RKO (cell line): ENCODE measurements at regions not wholly inside any gene's neighbourhood (a gene's known extent, or its start where the extent isn't known, plus 50 kb on each side); places are given as distances from the start of the nearest gene placed in this dataset.

Experiments
- DNase-seq: peaks from one replicate; pipeline ENCODE4 v3.0.0-alpha.2; 2016; ENCODE audit warnings: low spot score

DNA sequence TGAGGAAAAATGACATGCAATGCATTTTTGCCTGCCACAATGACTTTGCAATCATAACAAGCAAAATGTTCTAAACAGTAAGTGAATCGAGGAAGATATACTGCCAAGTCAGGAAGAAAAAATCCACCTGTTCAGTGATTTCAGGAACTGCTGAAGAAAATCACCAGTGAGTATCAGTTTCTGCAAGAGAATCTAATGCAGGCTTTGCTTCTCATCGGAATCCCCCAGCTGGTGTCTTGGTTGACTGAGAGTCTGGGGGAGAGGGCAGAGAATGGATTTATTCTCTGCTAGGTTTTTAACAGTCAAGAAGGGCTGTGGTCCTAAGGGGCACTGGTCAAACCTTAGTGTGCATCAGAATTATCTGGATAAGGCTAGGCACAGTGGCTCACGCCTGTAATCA, 363.4 kb downstream of the CDH26 start:
- no peak for DNase-seq

DNA sequence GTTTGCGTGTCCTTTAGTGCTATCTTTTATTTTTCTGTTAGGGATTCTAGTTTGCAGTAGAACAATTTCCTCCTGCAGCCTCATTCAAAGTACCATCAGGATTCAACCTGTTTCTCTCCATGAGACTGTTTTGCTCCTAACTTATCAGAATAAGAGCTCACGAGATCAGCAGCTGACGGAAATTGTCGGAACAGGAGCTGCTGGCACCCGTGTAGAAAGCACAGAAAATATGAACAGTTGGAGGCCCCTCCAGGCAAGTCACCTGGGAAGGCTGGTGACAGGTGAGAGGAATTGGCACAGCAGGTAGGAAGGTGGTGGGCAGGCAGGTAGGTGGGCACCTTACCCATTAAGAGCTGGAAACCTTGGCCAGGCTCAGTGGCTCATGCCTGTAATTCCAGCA, 368.6 kb downstream of the CDH26 start:
- DNase-seq, result no peak

DNA sequence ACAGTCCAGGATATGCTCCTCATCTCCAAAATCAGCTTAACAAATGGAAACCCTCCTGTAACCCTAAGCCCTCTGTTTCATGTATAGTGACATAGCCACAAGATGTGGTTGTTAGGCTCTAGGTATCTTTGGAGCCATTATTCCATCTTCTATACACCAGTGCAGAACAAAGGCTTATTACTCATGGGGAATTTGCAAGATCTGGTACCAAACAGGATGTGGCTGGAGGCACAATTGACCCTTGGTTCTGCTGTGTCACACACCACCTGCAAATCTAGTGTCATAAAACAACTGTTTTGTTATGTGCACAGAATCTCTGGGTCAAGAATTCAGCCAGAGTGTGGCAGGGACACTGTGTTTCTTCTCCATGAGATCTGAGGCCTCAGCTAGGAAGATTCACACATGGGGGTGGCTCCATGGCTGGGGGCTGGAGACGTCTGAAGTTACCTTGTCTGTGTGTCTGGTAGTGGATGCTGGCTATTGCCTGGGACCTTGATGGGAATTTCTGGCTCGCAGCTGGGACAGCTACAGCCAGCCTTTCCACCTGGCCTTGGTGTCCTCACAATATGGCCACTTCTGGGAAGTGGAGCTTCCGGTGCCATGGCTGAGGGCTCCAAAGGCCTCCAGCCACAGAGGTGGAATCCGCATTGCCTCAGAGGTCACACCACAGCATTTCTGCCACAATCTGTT, 369.9 kb downstream of the CDH26 start:
- no peak for DNase-seq

DNA sequence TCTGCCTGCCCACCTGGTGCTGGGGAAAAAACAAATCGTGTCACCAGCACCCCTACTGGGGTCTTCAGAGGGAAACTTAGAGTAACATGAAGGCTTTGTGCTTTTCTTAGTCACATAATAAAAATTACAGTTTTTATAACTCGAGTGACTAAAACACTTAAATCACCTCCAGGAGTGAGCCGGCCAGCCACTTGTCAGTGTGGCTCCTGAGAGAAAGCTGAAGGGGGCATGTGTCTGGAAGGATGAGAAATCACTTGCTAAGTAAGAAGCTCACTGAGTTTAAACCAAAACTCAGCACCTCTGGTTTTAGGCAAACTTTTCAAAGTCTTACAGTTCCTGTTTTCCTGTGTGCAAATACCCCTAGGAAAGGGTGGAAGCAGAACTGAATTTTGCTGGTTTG, 372.2 kb downstream of the CDH26 start:
- no peak for DNase-seq

DNA sequence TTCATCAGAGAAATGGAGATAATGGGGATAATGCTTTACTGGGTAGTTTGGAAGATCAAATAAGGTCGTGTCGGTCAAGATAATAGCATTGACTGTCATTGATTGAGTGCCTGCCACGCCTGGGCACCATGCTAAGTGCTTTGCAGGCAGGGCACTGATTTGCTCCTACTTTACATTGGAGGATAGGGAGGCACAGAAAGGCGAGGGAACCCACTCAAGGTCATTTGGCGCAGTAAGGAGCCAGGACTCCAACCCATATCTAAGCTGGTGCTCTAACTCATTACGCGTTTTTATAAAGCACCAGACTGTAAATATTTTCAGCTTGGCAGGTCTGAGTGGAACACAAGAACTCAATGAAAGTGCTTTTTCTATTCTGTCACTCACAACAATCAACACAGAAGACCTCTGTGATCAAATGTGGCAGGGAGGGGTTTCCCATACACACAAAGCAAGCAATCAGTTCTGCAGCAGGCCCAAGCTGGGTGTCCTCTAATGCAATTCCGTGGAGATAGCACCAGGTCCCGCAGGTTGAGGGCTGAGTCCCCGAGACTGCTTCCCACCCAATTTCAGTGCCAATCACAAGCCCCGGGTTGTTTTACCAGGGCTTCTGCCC, 373.6 kb downstream of the CDH26 start:
- DNase-seq, result no peak

DNA sequence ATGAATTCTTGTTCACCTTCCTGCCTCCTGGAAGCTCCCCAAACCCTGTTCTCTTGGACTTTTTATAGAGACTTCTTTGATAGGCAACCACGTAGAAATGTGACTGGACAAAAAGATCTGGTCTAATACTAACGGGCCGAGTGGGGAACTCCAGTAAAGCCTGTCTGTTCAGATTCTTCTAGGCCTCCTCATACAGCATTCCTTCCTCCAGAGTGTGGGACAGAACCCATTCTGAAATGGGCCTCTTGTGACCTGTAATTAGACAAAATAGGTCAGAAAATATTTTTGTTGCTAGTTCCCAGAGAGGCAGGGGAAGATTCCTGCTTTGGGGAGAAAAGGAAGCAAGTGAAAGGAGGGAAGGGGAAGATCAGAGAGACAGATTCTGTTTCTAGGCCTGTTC, 374.3 kb downstream of the CDH26 start:
- DNase-seq, result no peak

DNA sequence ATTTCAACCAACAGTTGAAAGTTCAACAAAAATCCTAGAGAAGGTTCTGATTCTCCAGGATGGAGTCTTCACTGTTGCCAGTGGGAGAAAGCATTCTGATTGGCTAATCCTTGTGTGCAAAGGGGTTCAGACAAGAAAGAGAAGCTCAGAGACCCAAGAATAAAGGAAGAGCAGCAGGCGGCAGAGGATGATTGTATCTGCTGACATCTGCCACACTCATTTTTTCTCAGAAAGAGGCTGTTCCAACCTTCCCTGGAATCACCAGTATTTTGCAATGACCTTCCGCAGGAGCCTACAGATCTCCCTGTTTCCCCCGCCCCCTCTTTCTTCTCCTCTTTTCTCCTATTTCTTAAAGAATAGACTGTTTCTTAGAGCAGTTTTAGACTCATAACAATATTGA, 376.7 kb downstream of the CDH26 start:
- DNase-seq, result no peak

DNA sequence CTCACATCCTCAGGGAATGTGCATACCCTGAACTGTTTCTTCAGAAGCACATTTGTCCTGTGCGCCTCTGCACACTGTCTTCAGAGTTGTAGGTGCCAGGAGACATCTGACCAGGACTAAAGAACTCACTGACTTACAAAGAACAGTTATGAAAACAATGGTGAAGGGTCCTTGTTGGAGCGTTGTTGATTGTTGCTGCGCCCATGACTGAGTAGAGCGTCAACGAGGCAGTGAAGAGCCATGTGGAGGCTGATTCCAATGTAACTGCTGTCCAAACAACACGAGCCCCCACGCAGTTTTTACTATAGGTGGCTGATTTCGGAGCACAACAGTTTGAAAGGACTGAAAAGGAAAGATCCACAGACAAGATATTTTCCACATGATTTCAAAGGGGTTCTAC, 380.3 kb downstream of the CDH26 start:
- no peak for DNase-seq

DNA sequence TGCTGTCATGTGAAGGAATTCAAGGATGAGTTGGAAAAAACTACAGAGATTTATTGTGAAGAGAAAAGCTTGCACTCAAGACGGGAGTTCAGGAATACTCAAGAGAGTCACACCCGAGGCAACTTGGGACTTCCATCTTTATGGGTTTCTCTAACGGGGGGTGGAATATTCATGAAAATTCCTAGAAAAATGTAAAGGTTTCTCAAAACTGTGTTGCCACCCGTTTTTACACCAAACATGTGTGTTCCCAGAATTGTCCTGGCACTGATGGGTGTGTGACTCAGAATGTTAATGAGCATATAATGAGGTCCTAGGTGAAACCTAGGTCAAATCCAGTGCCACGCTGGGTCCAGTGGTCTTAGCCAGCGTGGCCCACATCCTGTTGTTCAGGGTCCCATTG, 381.5 kb downstream of the CDH26 start:
- no peak for DNase-seq

DNA sequence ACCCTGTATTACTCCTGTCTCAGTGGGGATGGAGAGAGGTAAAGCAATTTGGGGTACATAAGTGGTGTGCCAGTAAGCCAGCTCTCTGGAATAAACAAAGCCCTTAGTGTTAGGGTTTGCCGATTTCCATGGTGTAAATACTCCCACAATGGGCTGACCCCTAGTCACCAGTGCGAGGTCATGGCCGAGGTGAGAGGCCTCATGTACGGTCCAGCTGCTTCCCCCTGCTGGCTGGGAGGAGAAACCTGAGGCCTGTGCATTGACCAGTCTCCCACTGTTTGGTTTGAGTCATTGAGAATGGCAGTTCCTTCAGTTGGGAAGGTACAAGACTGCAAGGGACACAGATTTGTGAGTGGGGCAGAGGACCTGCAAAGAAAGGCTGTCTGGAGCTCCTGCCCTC, 382.0 kb downstream of the CDH26 start:
- no peak for DNase-seq

DNA sequence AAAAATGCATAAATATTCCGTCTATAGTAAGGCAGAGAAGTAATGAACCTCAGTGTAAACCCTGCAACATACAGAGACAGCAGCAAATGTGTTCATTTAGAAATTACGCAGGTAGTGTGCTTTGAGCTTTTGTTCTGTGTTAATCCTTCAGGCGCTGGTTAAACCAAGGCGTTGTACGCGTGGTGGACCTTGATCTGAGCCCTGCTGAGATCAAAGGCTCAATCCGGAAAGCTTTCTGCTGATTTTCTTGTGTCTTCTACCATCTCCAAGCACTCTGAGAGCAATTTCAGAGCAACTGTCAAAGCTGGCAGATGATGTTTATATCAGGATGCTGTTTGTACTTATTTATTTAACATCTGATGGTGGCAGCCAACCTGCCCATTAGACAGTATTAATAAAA, 382.8 kb downstream of the CDH26 start:
- no peak for DNase-seq

DNA sequence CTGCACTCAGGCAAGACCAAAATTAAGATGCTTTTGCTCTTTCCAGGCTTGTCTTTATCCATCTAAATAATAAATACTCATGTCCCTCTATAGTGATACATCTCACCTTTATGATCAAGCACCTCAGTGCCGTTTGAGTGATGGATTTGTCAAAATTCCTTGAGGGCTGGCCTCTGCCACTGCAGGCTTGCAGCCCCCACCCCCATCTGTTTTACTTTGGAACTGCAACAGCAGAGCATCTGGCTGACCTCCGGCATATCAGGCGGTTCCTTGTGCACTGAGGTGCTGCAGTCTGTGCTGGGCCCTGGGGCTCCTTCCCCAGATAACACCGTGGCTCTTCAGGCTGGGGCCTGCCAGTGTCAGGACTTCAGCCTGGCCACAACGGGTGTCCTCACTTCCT, 386.9 kb downstream of the CDH26 start:
- DNase-seq, result no peak

DNA sequence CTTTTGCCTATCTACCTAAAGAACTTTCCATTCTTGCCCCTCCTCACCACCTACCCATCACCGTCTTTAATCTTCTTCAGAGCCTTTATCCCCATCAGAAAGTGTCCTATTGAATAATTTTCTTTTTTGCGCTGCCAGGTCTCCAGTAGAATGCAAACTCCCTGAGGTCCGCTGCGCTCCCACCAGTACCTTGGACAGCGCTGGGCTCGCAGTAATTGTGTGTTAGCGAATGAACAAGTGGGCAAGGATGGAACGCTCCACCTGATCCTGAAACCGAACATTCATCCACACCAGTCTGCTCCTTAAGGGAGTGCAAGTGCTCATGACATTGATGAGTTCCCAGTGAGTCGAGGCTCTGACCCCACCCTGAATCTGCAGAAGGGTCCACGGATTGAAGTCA, 391.2 kb downstream of the CDH26 start:
- DNase-seq, result no peak

DNA sequence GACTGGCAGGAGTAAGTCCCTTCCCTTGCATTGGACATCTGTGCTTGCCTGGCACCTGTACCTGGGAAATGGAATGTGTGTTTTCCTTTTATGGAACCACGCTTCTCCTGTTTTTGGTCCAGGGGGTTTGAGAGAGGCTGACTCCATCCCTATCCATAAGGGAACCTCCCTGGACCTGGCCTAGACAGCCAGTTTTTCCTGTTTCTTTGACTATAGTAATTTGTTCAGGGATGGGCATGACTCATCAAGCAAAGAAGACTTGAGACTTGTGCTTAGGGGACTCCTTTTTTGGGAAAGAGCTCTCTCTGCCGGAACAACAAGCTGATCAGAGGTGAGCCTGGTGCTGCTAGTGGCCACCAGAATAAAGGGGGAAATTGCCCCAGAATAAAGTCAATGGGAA, 393.8 kb downstream of the CDH26 start:
- no peak for DNase-seq

DNA sequence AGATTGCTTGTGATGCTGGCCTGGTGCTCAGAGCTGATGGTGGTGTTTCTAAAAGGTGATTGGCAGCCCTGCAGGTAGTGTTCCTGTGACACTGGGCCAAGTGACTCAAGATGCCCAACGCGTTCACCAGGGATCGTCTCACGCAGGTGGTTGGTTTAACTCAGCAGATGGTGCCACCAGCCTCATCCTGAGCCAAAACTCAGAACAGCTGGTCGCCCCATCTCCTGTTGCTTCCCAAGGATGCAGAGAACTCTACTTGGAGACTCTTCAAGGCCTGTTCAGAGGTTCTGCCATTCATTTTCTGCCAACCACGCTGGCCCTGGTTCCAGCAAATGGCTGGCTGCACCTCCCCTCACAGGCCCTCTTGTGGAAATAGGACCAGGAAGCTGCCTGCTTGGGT, 394.4 kb downstream of the CDH26 start:
- DNase-seq, result no peak

DNA sequence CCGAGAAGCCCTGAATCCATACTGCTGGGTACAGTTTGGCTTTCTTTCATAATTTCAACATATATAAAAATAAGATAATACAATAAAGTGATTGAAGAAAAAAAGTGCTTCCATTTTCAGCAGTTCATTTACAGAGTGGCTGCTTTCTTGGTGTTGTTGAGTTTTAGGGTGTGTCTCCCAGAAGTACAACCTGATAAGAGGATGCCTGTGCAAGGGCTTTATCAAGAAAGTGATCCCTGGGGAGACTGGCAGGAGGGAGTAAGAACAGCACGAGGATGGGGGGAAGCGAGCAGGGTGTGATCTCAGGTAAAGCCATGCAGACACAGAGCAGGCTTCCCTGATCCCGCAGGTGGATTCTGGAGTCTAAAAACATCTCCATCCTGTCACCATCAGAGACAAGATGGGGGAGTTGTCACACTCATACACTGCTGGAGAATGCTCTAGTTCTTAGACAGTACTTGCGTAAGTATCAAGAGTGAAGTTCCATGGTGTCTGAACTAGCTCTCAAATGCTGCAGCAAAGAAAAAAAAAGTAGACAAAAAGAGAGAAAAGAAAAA, 395.9 kb downstream of the CDH26 start:
- DNase-seq, result no peak

DNA sequence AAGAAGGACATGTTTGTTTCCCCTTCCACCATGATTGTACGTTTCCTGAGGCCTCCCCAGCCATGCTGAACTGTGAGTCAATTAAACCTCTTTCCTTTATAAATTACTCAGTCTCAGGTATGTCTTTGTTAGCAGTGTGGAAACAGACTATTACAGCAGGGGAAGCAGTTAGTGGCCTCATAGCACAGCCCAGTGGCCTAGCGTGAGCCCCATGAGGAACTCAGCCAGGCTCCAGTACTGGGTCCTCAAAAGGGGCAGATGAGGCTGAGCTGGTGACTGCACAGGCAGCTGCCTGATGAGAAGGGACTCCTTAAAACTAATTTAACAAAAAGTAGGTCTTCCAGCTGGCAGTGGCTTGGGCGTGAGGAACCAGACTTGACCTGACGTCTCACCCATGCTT, 399.9 kb downstream of the CDH26 start:
- DNase-seq, result no peak

DNA sequence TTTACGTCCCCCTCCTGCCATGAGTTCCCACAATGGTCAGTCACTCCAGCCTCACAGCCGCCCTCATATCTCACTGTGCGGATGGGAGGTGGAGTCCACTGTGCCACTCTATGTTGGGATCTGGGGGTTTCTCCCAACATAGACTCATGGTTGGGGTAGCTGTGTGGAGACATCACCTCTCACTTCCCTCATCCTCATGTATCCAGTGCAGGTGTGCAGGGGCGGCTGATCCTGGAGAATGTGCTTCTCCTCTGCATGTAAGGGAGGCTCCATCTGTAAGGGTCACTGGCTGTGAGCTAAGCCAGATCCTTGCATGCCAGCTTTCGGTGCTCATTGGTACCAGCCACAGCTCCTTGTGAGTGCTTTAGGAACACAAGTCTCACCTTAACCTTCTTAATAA, 400.8 kb downstream of the CDH26 start:
- DNase-seq, result no peak

DNA sequence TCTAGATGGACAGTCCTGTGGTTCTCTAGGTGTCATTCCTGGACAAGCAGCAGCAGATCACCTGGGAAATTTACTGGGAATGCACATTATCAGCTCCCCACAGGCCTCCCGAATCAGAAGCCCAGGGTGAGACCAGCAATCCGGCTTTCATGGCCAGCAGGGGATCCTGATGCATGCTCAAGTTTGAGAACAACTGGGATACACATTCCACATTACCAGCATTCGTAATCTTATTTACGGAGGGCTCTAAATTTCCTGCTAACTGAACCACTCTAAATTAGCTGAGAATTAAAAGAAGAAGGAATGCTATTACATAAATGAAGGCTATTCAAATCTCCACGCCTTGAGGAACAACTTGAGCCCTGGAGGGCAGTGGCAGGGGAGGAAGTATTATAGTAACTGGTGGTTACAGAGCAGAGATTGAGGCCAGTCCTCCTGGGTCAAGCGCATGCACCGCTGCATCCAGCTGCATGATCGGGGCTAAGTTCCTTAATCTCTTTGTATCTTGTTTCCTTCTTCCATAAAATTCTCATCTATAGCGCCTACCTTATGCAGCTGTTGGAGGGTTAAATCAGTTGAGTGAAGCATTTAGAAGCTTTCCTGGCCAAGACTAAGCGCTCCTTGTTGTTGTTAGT, 403.7 kb downstream of the CDH26 start:
- no peak for DNase-seq

DNA sequence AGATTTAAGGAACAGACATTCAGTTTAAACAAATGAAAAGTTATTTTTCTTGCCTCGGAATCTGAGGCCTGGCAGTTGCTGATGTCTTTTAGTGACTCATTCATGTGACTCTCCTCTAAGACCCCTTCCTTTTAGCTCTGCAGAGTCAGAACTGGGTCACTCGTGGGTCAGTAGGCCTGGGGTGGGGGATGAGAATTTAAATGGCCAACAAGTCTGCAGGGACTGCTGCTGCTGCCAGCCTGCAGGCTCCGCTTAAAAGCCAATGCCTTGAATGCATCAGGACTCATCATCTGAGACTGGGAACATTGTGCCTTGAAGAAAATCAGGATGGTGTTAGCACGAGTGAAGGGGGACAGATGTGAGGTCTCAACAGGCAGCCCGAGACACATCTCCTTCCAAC, 404.3 kb downstream of the CDH26 start:
- DNase-seq, result no peak

DNA sequence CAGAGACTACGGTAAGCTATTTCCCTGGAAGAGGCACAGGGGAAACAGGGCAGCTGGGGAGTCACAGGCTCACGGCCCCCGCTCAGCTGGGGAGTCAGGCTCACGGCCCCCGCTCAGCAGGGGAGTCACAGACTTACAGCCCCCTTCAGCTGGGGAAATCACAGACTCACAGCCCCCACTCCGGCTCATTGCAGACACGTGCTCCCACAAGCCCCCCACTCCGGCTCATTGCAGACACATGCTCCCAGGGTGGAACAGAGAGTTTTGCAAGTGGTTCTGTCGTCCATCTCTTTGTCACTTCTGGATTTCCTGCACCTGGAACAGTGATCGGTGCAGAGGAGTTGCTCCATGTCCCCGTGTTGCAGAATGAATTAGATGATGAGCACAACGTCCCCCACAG, 405.5 kb downstream of the CDH26 start:
- DNase-seq, result no peak

DNA sequence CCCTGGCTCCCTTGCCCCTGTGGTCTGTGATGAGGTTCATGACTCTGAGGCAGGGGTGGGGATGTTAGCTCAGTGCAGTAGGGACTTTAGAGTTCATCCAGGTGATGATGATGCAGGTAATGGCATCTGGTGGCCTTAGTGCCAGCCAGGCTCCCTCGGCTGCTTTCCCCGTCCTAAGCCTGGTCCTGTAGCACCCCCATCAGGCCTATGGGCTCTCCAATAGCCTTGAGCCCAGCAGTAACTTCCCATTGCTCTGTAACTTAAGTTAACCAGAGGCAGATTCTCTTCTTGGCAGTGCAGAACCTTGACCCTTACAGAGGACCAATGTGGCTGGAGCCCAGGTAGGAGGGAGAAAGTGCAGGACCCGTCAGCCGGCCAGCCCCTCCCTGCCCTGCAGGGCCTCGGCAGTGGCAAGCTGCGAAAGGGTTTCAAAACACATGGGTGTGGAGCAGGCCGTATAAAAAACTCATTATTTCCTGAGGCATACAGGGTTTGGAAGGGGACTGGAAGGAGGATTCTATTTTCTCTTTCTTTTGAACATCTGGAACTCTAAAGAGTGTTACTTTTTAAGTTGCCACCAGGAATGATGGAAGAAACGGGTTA, 406.9 kb downstream of the CDH26 start:
- DNase-seq, result no peak

DNA sequence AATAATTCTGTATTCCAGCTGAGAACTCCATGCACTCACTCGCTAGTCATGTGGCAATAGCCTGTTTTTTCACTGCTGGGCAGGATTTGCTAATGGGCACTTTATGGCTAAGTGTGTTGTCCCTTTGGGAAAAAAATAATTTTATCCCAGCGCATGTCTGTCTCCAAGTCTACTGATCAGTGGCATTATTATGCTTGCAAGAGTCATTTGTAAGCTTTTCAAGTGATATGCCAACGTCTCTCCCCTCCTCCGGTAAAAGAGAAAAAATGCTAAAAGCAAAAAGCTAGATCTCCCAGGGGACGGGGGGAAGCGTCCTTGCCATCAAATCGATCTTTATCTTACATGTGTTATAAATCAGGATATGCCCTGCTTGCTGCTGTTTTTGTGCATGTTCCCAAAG, 407.7 kb downstream of the CDH26 start:
- no peak for DNase-seq
